H1 (cell line): ENCODE measurements at regions not wholly inside any gene's neighbourhood (a gene's known extent, or its start where the extent isn't known, plus 50 kb on each side); places are given as distances from the start of the nearest gene placed in this dataset.
"Not testable (repeated sequence)": the region's sequence is repeated elsewhere in the genome, so short reads cannot be mapped to it uniquely, and the experiment has no call there.

Experiments used
- CTCF ChIA-PET: fragments of 300-600 bp; sonication (Branson Sonifier 250); formaldehyde crosslinking; loops from one replicate; lab custom pipeline; 2021; ENCODE audit not compliant: partially characterized antibody; lab: Charles Lee
- POLR2A ChIA-PET: fragments of 300-600 bp; sonication (Branson Sonifier 250); formaldehyde crosslinking; loops from one replicate; lab custom pipeline; 2021; ENCODE audit warnings: inconsistent platforms; ENCODE audit not compliant: partially characterized antibody; lab: Charles Lee
- DNase-seq, 2 experiments: peaks; one replicate each; pipeline versions ENCODE4 v3.0.0 to v3.0.0-alpha.2; 2010 to 2022; ENCODE audit warnings: low spot score in 2 of 2, low read depth in 1 of 2, mixed read lengths in 1 of 2
- FAIRE-seq: peaks from 2 replicates; lab custom pipeline; 2011; peaks lifted over from hg19 to GRCh38; lab: Jason Lieb, UNC
- H2AFZ ChIP-seq: 2 replicates; pipeline ENCODE4 v1.8.1; 2012; ENCODE audit warnings: low read length, inconsistent platforms
- H2AK5ac ChIP-seq: 2 replicates; pipeline ENCODE4 v1.6.1; 2013; ENCODE audit warnings: low read depth, low read length
- H2BK120ac ChIP-seq: replicated peaks from 2 replicates; pipeline ENCODE3; 2013; ENCODE audit warnings: low read depth, low read length, inconsistent platforms
- H2BK12ac ChIP-seq: 2 replicates; pipeline ENCODE4 v1.6.1; 2013; ENCODE audit warnings: low read depth, low read length
- H2BK15ac ChIP-seq: 2 replicates; pipeline ENCODE4 v1.6.1; 2013; ENCODE audit warnings: low read length
- H2BK20ac ChIP-seq: 2 replicates; pipeline ENCODE4 v1.6.1; 2013; ENCODE audit warnings: low read length
- H2BK5ac ChIP-seq: 2 replicates; pipeline ENCODE4 v1.6.1; 2013; ENCODE audit warnings: low read depth, low read length
- H3K14ac ChIP-seq: 2 replicates; pipeline ENCODE4 v1.6.1; 2013; ENCODE audit warnings: inconsistent platforms; ENCODE audit not compliant: insufficient read length
- H3K18ac ChIP-seq: 2 replicates; pipeline ENCODE4 v1.6.1; 2013; ENCODE audit warnings: low read length; ENCODE audit errors: extremely low read depth
- H3K23ac ChIP-seq: 2 replicates; pipeline ENCODE4 v1.6.1; 2013; ENCODE audit warnings: inconsistent platforms; ENCODE audit not compliant: insufficient read length
- H3K23me2 ChIP-seq: 2 replicates; pipeline ENCODE4 v1.6.1; 2013; ENCODE audit warnings: low read depth, low read length
- H3K27ac ChIP-seq: 2 replicates; pipeline ENCODE4 v1.6.1; 2011; ENCODE audit warnings: low read depth, low read length, inconsistent platforms
- H3K27me3 ChIP-seq, 4 experiments: replicated peaks in 1 of 4; 1 replicate in 1 of 4; 2 replicates in 3 of 4; pipeline versions ENCODE4 v1.6.1 to v1.8.1; 2011 to 2013; ENCODE audit warnings: low read length in 3 of 4, mild to moderate bottlenecking in 3 of 4, inconsistent platforms in 2 of 4, mixed read lengths in 2 of 4, moderate library complexity in 1 of 4; ENCODE audit not compliant: control insufficient read depth in 3 of 4, insufficient read depth in 3 of 4; ENCODE audit errors: extremely low read depth in 1 of 4
- H3K36me3 ChIP-seq, 4 experiments: 2 replicates each; pipeline versions ENCODE4 v1.6.1 to v1.8.1; 2011 to 2013; ENCODE audit warnings: mild to moderate bottlenecking in 4 of 4, low read length in 3 of 4, moderate library complexity in 2 of 4, control low read depth in 1 of 4, inconsistent platforms in 1 of 4; ENCODE audit not compliant: insufficient read depth in 4 of 4, control insufficient read depth in 2 of 4
- H3K4ac ChIP-seq: replicated peaks from 2 replicates; pipeline ENCODE3; 2013; ENCODE audit warnings: low read length, low read depth, mixed read lengths, inconsistent platforms; ENCODE audit not compliant: insufficient read length
- H3K4me1 ChIP-seq, 4 experiments: replicated peaks in 1 of 4; 1 replicate in 1 of 4; 2 replicates in 3 of 4; pipeline versions ENCODE4 v1.6.1 to v1.8.1; 2011 to 2013; ENCODE audit warnings: low read length in 3 of 4, inconsistent platforms in 2 of 4, mixed read lengths in 1 of 4; ENCODE audit not compliant: insufficient read depth in 4 of 4, control insufficient read depth in 3 of 4
- H3K4me2 ChIP-seq, 2 experiments: 2 replicates each; pipeline versions ENCODE4 v1.6.1 to v1.8.1; 2011 to 2013; ENCODE audit warnings: low read depth in 2 of 2, low read length in 2 of 2, control low read depth in 1 of 2, inconsistent platforms in 1 of 2, mild to moderate bottlenecking in 1 of 2; ENCODE audit not compliant: insufficient read depth in 1 of 2
- H3K4me3 ChIP-seq, 4 experiments: fragments of 200-600, 300-600 bp in 1 of 4; sonication (generic), shearing (Covaris generic), sonication (Bioruptor Twin) in 1 of 4; 2 replicates each; pipeline versions ENCODE4 v1.5.1 to v1.8.1; 2011 to 2016; ENCODE audit warnings: low read length in 4 of 4, low read depth in 3 of 4, control low read depth in 2 of 4, inconsistent platforms in 2 of 4, mild to moderate bottlenecking in 2 of 4, mixed read lengths in 1 of 4, moderate library complexity in 1 of 4; ENCODE audit not compliant: insufficient read depth in 2 of 4; ENCODE audit errors: extremely low read depth in 1 of 4
- H3K56ac ChIP-seq: replicated peaks from 2 replicates; pipeline ENCODE3; 2013; ENCODE audit warnings: low read depth, mild to moderate bottlenecking, mixed read lengths, low read length, inconsistent platforms; ENCODE audit not compliant: insufficient read length
- H3K79me1 ChIP-seq: 2 replicates; pipeline ENCODE4 v1.6.1; 2013; ENCODE audit warnings: low read depth, low read length, control low read depth
- H3K79me2 ChIP-seq, 2 experiments: 2 replicates each; pipeline versions ENCODE4 v1.6.1 to v1.8.1; 2012 to 2013; ENCODE audit warnings: low read length in 2 of 2, mild to moderate bottlenecking in 2 of 2, inconsistent platforms in 1 of 2; ENCODE audit not compliant: insufficient read depth in 2 of 2, control insufficient read depth in 1 of 2
- H3K9ac ChIP-seq, 4 experiments: replicated peaks in 1 of 4; 1 replicate in 1 of 4; 2 replicates in 3 of 4; pipeline versions ENCODE4 v1.6.1 to v1.8.1; 2011 to 2013; ENCODE audit warnings: low read depth in 3 of 4, low read length in 3 of 4, control low read depth in 2 of 4, mild to moderate bottlenecking in 2 of 4, moderate library complexity in 2 of 4, inconsistent platforms in 1 of 4; ENCODE audit errors: extremely low read depth in 1 of 4
- H3K9me3 ChIP-seq, 2 experiments: 2 replicates each; pipeline versions ENCODE4 v1.6.1 to v1.8.1; 2012 to 2013; ENCODE audit warnings: mild to moderate bottlenecking in 2 of 2, moderate library complexity in 2 of 2, control low read depth in 1 of 2, inconsistent platforms in 1 of 2, low read depth in 1 of 2, low read length in 1 of 2, mixed read lengths in 1 of 2; ENCODE audit not compliant: insufficient read depth in 2 of 2
- H4K20me1 ChIP-seq, 2 experiments: replicated peaks in 1 of 2; 2 replicates each; pipeline versions ENCODE3 to v1.8.1; 2011 to 2013; ENCODE audit warnings: inconsistent platforms in 2 of 2, low read length in 2 of 2, mild to moderate bottlenecking in 1 of 2; ENCODE audit not compliant: insufficient read depth in 2 of 2, control insufficient read depth in 1 of 2
- H4K5ac ChIP-seq: 2 replicates; pipeline ENCODE4 v1.6.1; 2013; ENCODE audit warnings: low read length, low read depth, mixed read lengths, inconsistent platforms; ENCODE audit not compliant: insufficient read length
- H4K8ac ChIP-seq: 2 replicates; pipeline ENCODE4 v1.8.0; 2013; ENCODE audit warnings: mild to moderate bottlenecking, moderate library complexity, low read length, inconsistent platforms; ENCODE audit not compliant: insufficient read depth; ENCODE audit errors: extremely low read depth
- H4K91ac ChIP-seq: replicated peaks from 2 replicates; pipeline ENCODE3; 2013; ENCODE audit warnings: low read length, mixed read lengths, inconsistent platforms; ENCODE audit not compliant: insufficient read length
- WGBS, 2 experiments: shearing (Covaris generic) in 1 of 2; methylation state at CpG; one replicate each; pipeline versions ENCODE4 v1.1.6 to v1.1.7; 2013 to 2015; ENCODE audit warnings: low lambda C conversion rate in 2 of 2, mixed read lengths in 2 of 2, inconsistent platforms in 1 of 2, low coverage in 1 of 2, missing lambda C conversion rate in 1 of 2; ENCODE audit not compliant: insufficient replicate concordance in 2 of 2, insufficient coverage in 1 of 2, insufficient read length in 1 of 2; ENCODE audit errors: extremely low coverage in 1 of 2, missing lambda C conversion rate in 1 of 2; 5-methylcytosine and 5-hydroxymethylcytosine counted together

DNA sequence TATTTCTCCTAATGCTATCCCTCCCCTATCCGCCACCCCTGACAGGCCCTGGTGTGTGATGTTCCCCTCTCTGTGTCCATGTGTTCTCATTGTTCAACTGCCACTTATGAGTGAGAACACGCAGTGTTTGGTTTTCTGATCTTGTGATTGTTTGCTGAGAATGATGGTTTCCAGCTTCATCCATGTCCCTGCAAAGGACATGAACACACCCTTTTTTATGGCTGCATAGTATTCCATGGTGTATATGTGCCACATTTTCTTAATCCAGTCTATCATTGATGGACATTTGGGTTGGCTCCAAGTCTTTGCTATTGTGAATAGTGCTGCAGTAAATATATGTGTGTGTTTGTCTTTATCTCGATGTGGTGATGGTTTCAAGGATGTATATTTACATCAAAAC, 353.4 kb downstream of the PTPRU start:
- H2BK120ac ChIP-seq, H4K20me1 ChIP-seq, H2BK12ac ChIP-seq, H3K4me1 ChIP-seq, H3K4me2 ChIP-seq, H3K9ac ChIP-seq, H3K27me3 ChIP-seq, H3K4me3 ChIP-seq, H3K56ac ChIP-seq, H3K18ac ChIP-seq, H3K79me1 ChIP-seq, FAIRE-seq, H3K36me3 ChIP-seq, DNase-seq, H4K91ac ChIP-seq, H2BK20ac ChIP-seq, H2AK5ac ChIP-seq, H3K23ac ChIP-seq, H3K27ac ChIP-seq, H3K4ac ChIP-seq, CTCF ChIA-PET, H3K9me3 ChIP-seq, H2AFZ ChIP-seq, H4K8ac ChIP-seq, H2BK5ac ChIP-seq, H4K5ac ChIP-seq, H3K79me2 ChIP-seq, H2BK15ac ChIP-seq, H3K23me2 ChIP-seq, POLR2A ChIA-PET, H3K14ac ChIP-seq: not testable (repeated sequence)
- whole genome bisulfite sequencing, 2 experiments, result 85% methylated on average over 3 of the region's 3 CpGs; no CpG with 5 or more reads in 1 of the 2 experiments
